ENCODE measurements at regions not wholly inside any gene's neighbourhood (a gene's known extent, or its start where the extent isn't known, plus 50 kb on each side); places are given as distances from the start of the nearest gene placed in this dataset.
"Not testable (repeated sequence)": the region's sequence is repeated elsewhere in the genome, so short reads cannot be mapped to it uniquely, and the experiment has no call there.

DNA sequence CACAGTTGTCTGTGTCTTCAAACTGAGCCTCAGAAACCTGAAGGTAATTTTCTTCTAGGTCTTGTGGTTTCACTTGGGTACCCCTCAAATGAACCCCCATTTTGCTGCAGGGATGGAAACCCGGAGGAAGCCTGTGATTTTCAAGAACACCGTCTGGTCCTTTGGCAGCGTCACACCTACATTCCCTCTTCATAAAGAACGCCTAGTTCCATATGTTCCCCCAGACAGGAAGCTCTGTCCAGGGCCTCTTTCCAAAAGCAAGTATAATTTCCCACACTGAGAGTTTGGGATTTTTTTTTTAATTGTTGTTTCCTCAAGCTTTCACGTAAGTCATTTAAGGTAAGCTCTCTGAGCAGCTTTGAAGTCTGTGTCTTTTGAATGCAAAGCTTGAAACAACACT lies 515.0 kb downstream of the TMEM114 start:
- no peak for DNase-seq
- no peak overlapping the region for H3K27ac ChIP-seq
- 76 to 81% (median 78%) methylated on average over 5 of the region's 5 CpGs for WGBS, 4 donors
- no peaks in the 10 kb centered on the region for H3K27me3 ChIP-seq
- no peaks in the 10 kb centered on the region for H3K4me1 ChIP-seq (replicated peaks in 1 of 2)
- no peak overlapping the region for H3K4me3 ChIP-seq
- no peaks in the 10 kb centered on the region for H3K36me3 ChIP-seq (replicated peaks in 1 of 2)
- intact Hi-C loops (cut with DNase I) = no loop called here
- TF ChIP-seq, protein P1, sequence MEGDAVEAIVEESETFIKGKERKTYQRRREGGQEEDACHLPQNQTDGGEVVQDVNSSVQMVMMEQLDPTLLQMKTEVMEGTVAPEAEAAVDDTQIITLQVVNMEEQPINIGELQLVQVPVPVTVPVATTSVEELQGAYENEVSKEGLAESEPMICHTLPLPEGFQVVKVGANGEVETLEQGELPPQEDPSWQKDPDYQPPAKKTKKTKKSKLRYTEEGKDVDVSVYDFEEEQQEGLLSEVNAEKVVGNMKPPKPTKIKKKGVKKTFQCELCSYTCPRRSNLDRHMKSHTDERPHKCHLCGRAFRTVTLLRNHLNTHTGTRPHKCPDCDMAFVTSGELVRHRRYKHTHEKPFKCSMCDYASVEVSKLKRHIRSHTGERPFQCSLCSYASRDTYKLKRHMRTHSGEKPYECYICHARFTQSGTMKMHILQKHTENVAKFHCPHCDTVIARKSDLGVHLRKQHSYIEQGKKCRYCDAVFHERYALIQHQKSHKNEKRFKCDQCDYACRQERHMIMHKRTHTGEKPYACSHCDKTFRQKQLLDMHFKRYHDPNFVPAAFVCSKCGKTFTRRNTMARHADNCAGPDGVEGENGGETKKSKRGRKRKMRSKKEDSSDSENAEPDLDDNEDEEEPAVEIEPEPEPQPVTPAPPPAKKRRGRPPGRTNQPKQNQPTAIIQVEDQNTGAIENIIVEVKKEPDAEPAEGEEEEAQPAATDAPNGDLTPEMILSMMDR (IDR thresholded peaks at IDR 0.05) = no peak
- TF ChIP-seq POLR2A (IDR thresholded peaks at IDR 0.05) = no peak
- H3K9me3 ChIP-seq (replicated peaks in 1 of 3) = no peaks in the 10 kb centered on the region

DNA sequence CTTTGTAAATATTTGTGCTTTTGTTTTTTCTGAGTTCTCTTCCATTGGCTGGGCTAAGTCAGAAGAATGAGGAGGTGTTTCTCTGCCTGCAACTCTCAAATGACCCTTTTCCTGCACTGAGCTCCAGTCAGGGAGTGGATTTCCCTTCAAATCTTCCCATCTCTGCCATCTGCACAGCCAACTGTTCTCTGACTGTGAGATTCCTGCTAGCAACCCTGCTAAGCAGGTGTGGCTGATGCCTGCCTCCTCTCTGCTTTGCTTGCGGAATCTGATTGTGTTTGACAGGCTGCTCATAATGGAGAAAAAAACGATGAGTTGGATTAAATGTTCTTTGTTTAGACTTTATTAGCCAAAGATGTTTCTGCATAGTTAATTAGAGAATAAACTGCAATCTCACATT lies 519.8 kb downstream of the TMEM114 start:
- Histone ChIP-seq H3K9me3 (replicated peaks in 1 of 3) (no peaks in the 10 kb centered on the region), H3K4me1 (replicated peaks in 1 of 2) (no peaks in the 10 kb centered on the region), H3K27me3 (no peaks in the 10 kb centered on the region), H3K4me3 (no peak overlapping the region), H3K36me3 (replicated peaks in 1 of 2) (no peaks in the 10 kb centered on the region), H3K27ac (no peak overlapping the region)
- intact Hi-C loops (cut with DNase I) = no loop called here
- WGBS, 4 donors = 56 to 64% (median 59%) methylated on average over 2 of the region's 2 CpGs
- no peak for TF ChIP-seq POLR2A (IDR thresholded peaks at IDR 0.05)
- TF ChIP-seq, protein P1 (IDR thresholded peaks at IDR 0.05) = no peak
- DNase-seq = no peak

DNA sequence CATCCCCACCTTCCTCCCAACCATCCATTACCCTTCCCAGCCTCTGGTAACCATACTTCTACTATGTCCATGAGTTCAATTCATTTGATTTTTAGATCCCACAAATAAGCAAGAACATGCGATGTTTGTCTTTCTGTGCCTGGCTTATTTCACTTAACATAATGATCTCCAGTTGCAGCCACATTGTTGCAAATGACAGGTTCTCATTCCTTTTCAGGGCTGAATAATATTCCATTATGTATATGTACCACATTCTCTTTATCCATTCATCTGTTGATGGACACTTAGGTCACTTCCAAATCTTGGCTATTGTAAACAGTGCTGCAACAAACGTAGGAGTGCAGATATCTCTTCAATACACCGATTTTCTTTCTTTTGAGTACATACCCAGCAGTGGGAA lies 522.1 kb downstream of the TMEM114 start:
- H3K9me3 ChIP-seq (replicated peaks in 1 of 3); intact Hi-C loops (cut with DNase I); DNase-seq; H3K4me1 ChIP-seq (replicated peaks in 1 of 2); H3K27ac ChIP-seq; H3K27me3 ChIP-seq; H3K36me3 ChIP-seq (replicated peaks in 1 of 2); H3K4me3 ChIP-seq: not testable (repeated sequence)
- WGBS, 4 donors = 71 to 83% (median 76%) methylated on average over 3 of the region's 3 CpGs

DNA sequence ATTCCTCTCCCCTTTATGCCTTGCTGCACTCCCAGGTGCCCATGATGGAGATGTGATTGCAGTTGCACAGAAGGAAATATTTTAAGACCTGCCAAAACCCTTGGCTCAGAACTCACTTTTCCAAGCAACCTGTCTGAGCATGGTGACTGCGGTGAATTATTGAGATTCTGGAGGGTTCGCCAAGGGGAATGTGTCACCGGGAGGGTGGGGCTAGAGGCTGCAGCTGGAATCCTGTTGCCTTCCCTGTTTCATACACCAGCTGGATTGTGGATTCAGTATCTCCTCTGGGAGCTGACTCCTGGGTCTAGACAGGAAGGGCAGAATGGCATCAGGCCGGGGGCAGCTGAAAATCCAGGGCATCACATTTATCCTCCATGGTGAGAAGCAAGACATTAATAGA lies 527.2 kb downstream of the TMEM114 start:
- TF ChIP-seq POLR2A (IDR thresholded peaks at IDR 0.05) = no peak
- TF ChIP-seq, protein P1 (IDR thresholded peaks at IDR 0.05) = no peak
- 49 to 82% (median 67%) methylated on average over 2 to 4 of the region's 4 CpGs for WGBS, 4 donors
- Histone ChIP-seq H3K4me1 (replicated peaks in 1 of 2) (no peaks in the 10 kb centered on the region), H3K27ac (no peak overlapping the region), H3K9me3 (replicated peaks in 1 of 3) (no peaks in the 10 kb centered on the region), H3K27me3 (no peaks in the 10 kb centered on the region), H3K36me3 (replicated peaks in 1 of 2) (no peaks in the 10 kb centered on the region), H3K4me3 (no peak overlapping the region)
- intact Hi-C loops (cut with DNase I) = no loop called here
- DNase-seq = no peak

DNA sequence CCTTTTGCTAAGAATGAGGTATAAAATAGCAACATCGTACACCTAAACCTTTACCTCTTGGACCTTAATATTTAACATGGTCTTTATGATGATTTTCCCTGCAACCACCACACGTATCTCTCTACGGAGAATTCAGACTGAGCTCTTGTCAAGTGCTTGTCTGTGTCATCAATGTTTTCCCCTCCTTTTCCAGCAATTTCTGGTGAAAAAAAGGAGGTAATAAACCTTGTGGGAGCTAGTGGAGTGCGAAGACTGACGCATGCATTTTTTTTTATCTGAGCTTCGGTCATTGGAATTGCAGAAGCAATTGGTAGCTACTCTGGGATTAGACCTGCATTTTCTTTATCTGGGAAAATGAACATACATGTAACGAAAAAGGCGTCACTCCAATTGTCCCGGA lies 527.6 kb downstream of the TMEM114 start:
- intact Hi-C loops (cut with DNase I) = no loop called here
- H3K9me3 ChIP-seq (replicated peaks in 1 of 3) = no peaks in the 10 kb centered on the region
- no peaks in the 10 kb centered on the region for H3K36me3 ChIP-seq (replicated peaks in 1 of 2)
- DNase-seq = no peak
- H3K27ac ChIP-seq = no peak overlapping the region
- 72 to 75% (median 74%) methylated on average over 9 of the region's 9 CpGs for WGBS, 4 donors
- H3K27me3 ChIP-seq = no peaks in the 10 kb centered on the region
- no peak for TF ChIP-seq POLR2A (IDR thresholded peaks at IDR 0.05)
- TF ChIP-seq, protein P1 (IDR thresholded peaks at IDR 0.05) = no peak
- H3K4me3 ChIP-seq = no peak overlapping the region
- no peaks in the 10 kb centered on the region for H3K4me1 ChIP-seq (replicated peaks in 1 of 2)

Measured in adrenal gland (tissue), 9 donors.